ENCODE measurements at regions not wholly inside any gene's neighbourhood (a gene's known extent, or its start where the extent isn't known, plus 50 kb on each side); places are given as distances from the start of the nearest gene placed in this dataset.

DNA sequence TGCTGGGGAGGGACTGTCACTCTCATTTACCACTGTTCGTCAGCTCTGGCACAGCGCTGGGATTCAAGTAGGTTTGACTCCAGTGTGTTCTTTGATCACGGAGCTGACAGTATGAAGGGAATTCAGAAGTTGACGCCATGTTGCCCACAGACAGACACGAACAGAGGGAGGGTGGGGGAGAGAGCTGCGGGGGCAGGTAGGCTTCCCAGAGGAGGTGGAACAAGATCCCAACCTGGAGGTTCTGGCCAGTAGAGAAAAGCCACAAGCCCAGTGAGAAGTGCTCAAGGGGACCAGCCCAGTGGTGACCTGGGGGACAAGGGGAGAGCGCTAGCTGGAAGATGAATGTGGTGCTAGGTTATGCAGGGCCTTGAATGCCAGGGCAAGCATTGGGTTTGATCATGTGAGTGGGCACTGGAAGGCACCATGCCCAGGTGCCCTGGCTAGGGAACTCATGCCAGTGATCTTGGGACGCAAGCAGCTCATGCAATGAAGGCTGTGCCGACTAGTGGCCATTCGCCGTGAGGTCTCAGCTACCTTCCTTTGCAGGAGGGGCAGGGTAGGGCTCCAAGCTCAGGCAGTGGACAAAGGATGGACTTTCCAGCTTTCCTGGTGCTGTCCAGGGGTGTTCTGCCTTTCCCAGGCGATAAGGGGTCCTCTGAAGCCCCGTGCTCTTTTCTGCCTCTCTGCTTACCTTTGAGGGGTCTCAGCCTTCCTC is 50.4 kb upstream of the APCDD1L start:
- TF ChIP-seq CTCF (IDR thresholded peaks at IDR 0.05; ENCODE audit: low read depth, low read length) = no peak
- in situ Hi-C loops (cut with HindIII; ENCODE audit: low sequenced_read_pairs) = no loop called here
- H3K4me3 ChIP-seq (ENCODE audit: low read depth, low read length) = no peak overlapping the region
- no peak for DNase-seq (ENCODE audit: low read depth, low spot score)
